Left ventricle myocardium inferior (tissue), 1 donor: ENCODE measurements at regions not wholly inside any gene's neighbourhood (a gene's known extent, or its start where the extent isn't known, plus 50 kb on each side); places are given as distances from the start of the nearest gene placed in this dataset.

Experiments used
- DNase-seq: peaks from one replicate; pipeline ENCODE4 v3.0.0-alpha.2; 2020
- H3K27ac ChIP-seq: fragments of 200-600 bp; replicated peaks from 2 replicates; pipeline ENCODE4 v1.8.0; 2021
- H3K27me3 ChIP-seq: fragments of 200-600 bp; 2 replicates; pipeline ENCODE4 v1.8.0; 2021; ENCODE audit warnings: low read depth
- H3K36me3 ChIP-seq: fragments of 200-600 bp; 2 replicates; pipeline ENCODE4 v1.8.0; 2021
- H3K4me1 ChIP-seq: fragments of 200-600 bp; 2 replicates; pipeline ENCODE4 v1.8.0; 2021
- H3K4me3 ChIP-seq: fragments of 200-600 bp; 2 replicates; pipeline ENCODE4 v1.8.0; 2021; ENCODE audit warnings: mild to moderate bottlenecking, moderate library complexity
- H3K9me3 ChIP-seq: fragments of 200-600 bp; replicated peaks from 2 replicates; pipeline ENCODE4 v1.8.0; 2021
- CTCF ChIP-seq: fragments of 200-600 bp; IDR thresholded peaks from 2 replicates; pipeline ENCODE4 v1.8.0; 2021; ENCODE audit warnings: antibody characterized with exemption, mild to moderate bottlenecking, borderline replicate concordance
- intact Hi-C: fragments of 100-400 bp; cut with micrococcal nuclease; formaldehyde crosslinking; loops from one replicate; pipeline ENCODE4 v1.11.0; 2022
- donor health status: DM: no; HTN: yes; CAD: no; lungs with severe emphysema.

- no peaks in the 10 kb centered on the region for H3K36me3 ChIP-seq
- no peaks in the 10 kb centered on the region for H3K4me1 ChIP-seq
- H3K9me3 ChIP-seq: no peaks in the 10 kb centered on the region
- intact Hi-C loops: no loop called here
- no peak for TF ChIP-seq CTCF
- no peak overlapping the region for H3K27ac ChIP-seq
- DNase-seq: no peak
- H3K27me3 ChIP-seq: peaks cover 22% of the 10 kb centered on the region
- no peak overlapping the region for H3K4me3 ChIP-seq
Observed at GRCh38 chr12:115364921-115365320, 680.9 kb upstream of the TBX3 start.

GRCh38 chr12:115362339-115362976, 678.5 kb upstream of the TBX3 start:
- Histone ChIP-seq H3K4me1 (no peaks in the 10 kb centered on the region), H3K27ac (no peak overlapping the region), H3K36me3 (no peaks in the 10 kb centered on the region), H3K27me3 (peaks cover 22% of the 10 kb centered on the region), H3K9me3 (no peaks in the 10 kb centered on the region), H3K4me3 (no peak overlapping the region)
- DNase-seq: no peak
- no peak for TF ChIP-seq CTCF
- intact Hi-C loops: no loop called here

GRCh38 chr12:115357681-115358080, 673.7 kb upstream of the TBX3 start:
- intact Hi-C loops: no loop called here
- Histone ChIP-seq H3K4me1 (peaks cover 12% of the 10 kb centered on the region), H3K27me3 (peaks cover 24% of the 10 kb centered on the region), H3K27ac (no peak overlapping the region), H3K36me3 (no peaks in the 10 kb centered on the region), H3K9me3 (no peaks in the 10 kb centered on the region), H3K4me3 (no peak overlapping the region)
- no peak for TF ChIP-seq CTCF
- no peak for DNase-seq

GRCh38 chr12:115355301-115355700, 671.3 kb upstream of the TBX3 start:
- Histone ChIP-seq H3K9me3 (no peaks in the 10 kb centered on the region), H3K27me3 (peaks cover 11% of the 10 kb centered on the region), H3K4me1 (peaks cover 12% of the 10 kb centered on the region), H3K4me3 (no peak overlapping the region), H3K36me3 (no peaks in the 10 kb centered on the region), H3K27ac (no peak overlapping the region)
- no peak for TF ChIP-seq CTCF
- intact Hi-C loops: no loop called here
- no peak for DNase-seq

- H3K27me3 ChIP-seq: peaks cover 14% of the 10 kb centered on the region
- TF ChIP-seq CTCF: no peak
- H3K4me3 ChIP-seq: peak overlapping the region; percentile 49
- no peaks in the 10 kb centered on the region for H3K9me3 ChIP-seq
- H3K27ac ChIP-seq: peak overlapping the region; percentile 66
- DNase-seq: no peak
- no peaks in the 10 kb centered on the region for H3K36me3 ChIP-seq
- intact Hi-C loops: no loop called here
- peaks cover 12% of the 10 kb centered on the region for H3K4me1 ChIP-seq
Observed at GRCh38 chr12:115354007-115354890, 670.3 kb upstream of the TBX3 start.
